HL-60 (cell line): ENCODE measurements at regions not wholly inside any gene's neighbourhood (a gene's known extent, or its start where the extent isn't known, plus 50 kb on each side); places are given as distances from the start of the nearest gene placed in this dataset.

ENCODE experiments used
- DNase-seq, 2 experiments: peaks; one replicate each; pipeline ENCODE4 v3.0.0-alpha.2; 2010 to 2020; ENCODE audit warnings: low read depth in 1 of 2, low spot score in 1 of 2
- H3K27ac ChIP-seq: fragments of 250-450 bp; sonication (Bioruptor Pico); replicated peaks from 2 replicates; pipeline ENCODE4 v1.5.1; 2020; ENCODE audit warnings: mild to moderate bottlenecking, moderate library complexity
- H3K27me3 ChIP-seq: fragments of 250-450 bp; sonication (Bioruptor Pico); 2 replicates; pipeline ENCODE4 v1.5.1; 2021; ENCODE audit warnings: mild to moderate bottlenecking, moderate library complexity; ENCODE audit not compliant: insufficient read depth, poor library complexity, severe bottlenecking
- H3K4me3 ChIP-seq: replicated peaks from 2 replicates; pipeline ENCODE4 v1.5.1; 2011; ENCODE audit warnings: mild to moderate bottlenecking, control low read depth, low read length; ENCODE audit not compliant: insufficient read depth
- GABPA ChIP-seq: IDR thresholded peaks from 2 replicates; pipeline ENCODE4 v1.6.1; 2012; ENCODE audit warnings: low read depth
- POLR2AphosphoS5 ChIP-seq: IDR thresholded peaks from 2 replicates; pipeline ENCODE4 v1.6.1; 2012; ENCODE audit warnings: low read depth
- REST ChIP-seq: IDR thresholded peaks from 2 replicates; pipeline ENCODE4 v1.6.1; 2012; ENCODE audit warnings: low read depth; ENCODE audit not compliant: insufficient replicate concordance
- SPI1 ChIP-seq: IDR thresholded peaks from 2 replicates; pipeline ENCODE4 v1.6.1; 2012; ENCODE audit warnings: low read depth, mild to moderate bottlenecking, borderline replicate concordance
- TF ChIP-seq, protein P1 (sequence below): IDR thresholded peaks from one replicate; pipeline ENCODE4 v1.5.1; 2011; ENCODE audit warnings: low read length, control low read depth, inconsistent platforms; ENCODE audit not compliant: insufficient read depth

- H3K4me3 ChIP-seq: no peak overlapping the region
- no peak for DNase-seq
- TF ChIP-seq, protein P1, sequence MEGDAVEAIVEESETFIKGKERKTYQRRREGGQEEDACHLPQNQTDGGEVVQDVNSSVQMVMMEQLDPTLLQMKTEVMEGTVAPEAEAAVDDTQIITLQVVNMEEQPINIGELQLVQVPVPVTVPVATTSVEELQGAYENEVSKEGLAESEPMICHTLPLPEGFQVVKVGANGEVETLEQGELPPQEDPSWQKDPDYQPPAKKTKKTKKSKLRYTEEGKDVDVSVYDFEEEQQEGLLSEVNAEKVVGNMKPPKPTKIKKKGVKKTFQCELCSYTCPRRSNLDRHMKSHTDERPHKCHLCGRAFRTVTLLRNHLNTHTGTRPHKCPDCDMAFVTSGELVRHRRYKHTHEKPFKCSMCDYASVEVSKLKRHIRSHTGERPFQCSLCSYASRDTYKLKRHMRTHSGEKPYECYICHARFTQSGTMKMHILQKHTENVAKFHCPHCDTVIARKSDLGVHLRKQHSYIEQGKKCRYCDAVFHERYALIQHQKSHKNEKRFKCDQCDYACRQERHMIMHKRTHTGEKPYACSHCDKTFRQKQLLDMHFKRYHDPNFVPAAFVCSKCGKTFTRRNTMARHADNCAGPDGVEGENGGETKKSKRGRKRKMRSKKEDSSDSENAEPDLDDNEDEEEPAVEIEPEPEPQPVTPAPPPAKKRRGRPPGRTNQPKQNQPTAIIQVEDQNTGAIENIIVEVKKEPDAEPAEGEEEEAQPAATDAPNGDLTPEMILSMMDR: no peak
- no peak for TF ChIP-seq SPI1
- no peak for TF ChIP-seq GABPA
- no peak for TF ChIP-seq REST
- TF ChIP-seq POLR2AphosphoS5: no peak
- H3K27me3 ChIP-seq: no peaks in the 10 kb centered on the region
- H3K27ac ChIP-seq: no peak overlapping the region
Observed at GRCh38 chr20:33925867-33926266, 67.8 kb upstream of the RALY start.

- H3K27me3 ChIP-seq: no peaks in the 10 kb centered on the region
- no peak for DNase-seq
- TF ChIP-seq GABPA (no peak), REST (no peak), SPI1 (no peak), POLR2AphosphoS5 (no peak)
- TF ChIP-seq, protein P1: no peak
- H3K27ac ChIP-seq: no peak overlapping the region
- H3K4me3 ChIP-seq: no peak overlapping the region
Observed at GRCh38 chr20:33926425-33926824, 67.3 kb upstream of the RALY start.

DNA sequence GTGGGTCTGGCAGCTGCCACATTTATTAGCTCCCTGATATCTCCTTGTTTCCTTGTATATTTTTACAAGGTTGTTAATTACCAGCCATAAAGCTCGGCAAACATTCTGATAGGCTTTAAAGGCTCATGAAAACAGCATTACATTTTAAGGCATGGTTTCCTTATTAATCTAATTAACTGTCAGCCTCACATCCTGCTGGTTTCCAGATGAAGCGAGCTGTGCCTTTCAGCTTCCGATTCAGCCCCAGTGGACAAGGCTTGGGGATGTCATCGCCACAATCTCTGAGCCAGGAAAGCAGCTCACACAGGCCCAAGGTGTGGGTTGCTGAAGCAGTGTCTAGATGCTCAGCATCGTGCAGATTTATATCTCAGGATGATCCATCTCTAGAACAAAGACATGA is 66.0 kb upstream of the RALY start:
- H3K4me3 ChIP-seq: no peak overlapping the region
- DNase-seq: no peak
- TF ChIP-seq GABPA: no peak
- H3K27me3 ChIP-seq: no peaks in the 10 kb centered on the region
- no peak overlapping the region for H3K27ac ChIP-seq

- no peak for DNase-seq
- no peak overlapping the region for H3K4me3 ChIP-seq
- TF ChIP-seq GABPA: no peak
- TF ChIP-seq POLR2AphosphoS5: no peak
- TF ChIP-seq, protein P1: no peak
- TF ChIP-seq SPI1: no peak
- TF ChIP-seq REST: no peak
- no peaks in the 10 kb centered on the region for H3K27me3 ChIP-seq
- no peak overlapping the region for H3K27ac ChIP-seq
Observed at GRCh38 chr20:33929917-33930316, 63.8 kb upstream of the RALY start.
